ENCODE measurements at regions not wholly inside any gene's neighbourhood (a gene's known extent, or its start where the extent isn't known, plus 50 kb on each side); places are given as distances from the start of the nearest gene placed in this dataset.

- Histone ChIP-seq H3K79me2 (ENCODE audit: insufficient read depth, low read length) (no peaks in the 10 kb centered on the region), H3K9me3 (ENCODE audit: low read depth, low read length) (peaks cover 7% of the 10 kb centered on the region), H4K20me1 (ENCODE audit: insufficient read depth, low read length) (no peaks in the 10 kb centered on the region), H3K4me1 (ENCODE audit: insufficient read depth, low read length) (no peaks in the 10 kb centered on the region), H2AFZ (ENCODE audit: low read length) (no peak overlapping the region), H3K27ac (ENCODE audit: low read depth, low read length) (no peak overlapping the region), H3K4me2 (ENCODE audit: insufficient read depth, low read length) (no peak overlapping the region), H3K4me3 (ENCODE audit: insufficient read depth, low read length) (no peak overlapping the region), H3K36me3 (ENCODE audit: insufficient read depth, low read length) (no peaks in the 10 kb centered on the region), H3K27me3 (ENCODE audit: insufficient read depth, low read length) (no peaks in the 10 kb centered on the region)
- TF ChIP-seq CTCF (IDR thresholded peaks at IDR 0.05; ENCODE audit: extremely low read depth, low read depth, low read length) = no peak
- no peak for DNase-seq (ENCODE audit: insufficient read length, low spot score, missing footprints)
Observed at GRCh38 chr3:159664006-159664405, 324.6 kb upstream of the IL12A start.

DNA sequence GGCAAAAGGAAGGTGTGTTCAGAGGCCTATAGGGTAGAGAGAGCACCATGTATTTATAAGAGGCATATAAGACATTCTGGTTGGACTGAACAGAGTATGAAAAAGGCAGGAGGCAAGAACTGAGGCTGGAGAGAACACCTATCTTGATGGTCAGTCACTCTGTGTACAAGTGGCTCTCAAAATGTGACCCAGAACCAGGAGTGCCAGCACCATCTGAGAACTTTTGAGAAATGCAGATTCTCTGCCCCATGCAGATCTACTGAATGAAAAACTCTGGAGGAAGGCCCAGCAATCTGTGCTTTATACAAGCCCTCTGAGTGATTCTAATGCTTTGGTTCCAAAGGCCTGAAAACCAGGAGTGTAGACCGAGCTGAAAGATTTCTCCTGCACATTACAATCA is 324.0 kb upstream of the IL12A start:
- Histone ChIP-seq H3K79me2 (ENCODE audit: insufficient read depth, low read length) (no peaks in the 10 kb centered on the region), H3K27me3 (ENCODE audit: insufficient read depth, low read length) (no peaks in the 10 kb centered on the region), H3K4me3 (ENCODE audit: insufficient read depth, low read length) (no peak overlapping the region), H3K27ac (ENCODE audit: low read depth, low read length) (no peak overlapping the region), H3K36me3 (ENCODE audit: insufficient read depth, low read length) (no peaks in the 10 kb centered on the region), H4K20me1 (ENCODE audit: insufficient read depth, low read length) (no peaks in the 10 kb centered on the region), H3K4me1 (ENCODE audit: insufficient read depth, low read length) (no peaks in the 10 kb centered on the region), H3K9me3 (ENCODE audit: low read depth, low read length) (peaks cover 7% of the 10 kb centered on the region), H3K4me2 (ENCODE audit: insufficient read depth, low read length) (no peak overlapping the region), H2AFZ (ENCODE audit: low read length) (no peak overlapping the region)
- DNase-seq (ENCODE audit: insufficient read length, low spot score, missing footprints) = no peak
- no peak for TF ChIP-seq CTCF (IDR thresholded peaks at IDR 0.05; ENCODE audit: extremely low read depth, low read depth, low read length)

DNA sequence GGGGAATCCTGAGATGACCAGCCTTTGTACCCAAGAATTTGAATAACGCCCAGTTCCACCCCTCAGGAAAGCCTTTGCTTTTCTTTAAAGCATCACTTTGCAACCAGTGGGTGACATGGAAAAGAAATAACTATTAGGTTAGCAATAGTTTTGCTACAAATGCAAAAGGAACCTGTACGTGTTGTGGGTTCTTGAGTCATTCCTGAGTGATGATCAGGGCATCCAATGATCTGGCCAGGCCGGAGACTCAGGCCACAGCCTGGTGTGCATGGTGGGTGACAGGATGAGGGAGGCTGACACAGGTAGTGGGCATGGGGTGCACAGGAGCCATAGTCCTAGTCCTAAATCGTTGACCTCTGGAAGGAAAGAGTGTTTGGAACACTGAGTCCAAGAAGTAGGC is 321.4 kb upstream of the IL12A start:
- Histone ChIP-seq H4K20me1 (ENCODE audit: insufficient read depth, low read length) (no peaks in the 10 kb centered on the region), H3K27me3 (ENCODE audit: insufficient read depth, low read length) (no peaks in the 10 kb centered on the region), H3K4me3 (ENCODE audit: insufficient read depth, low read length) (no peak overlapping the region), H3K9me3 (ENCODE audit: low read depth, low read length) (peaks cover 4% of the 10 kb centered on the region), H3K36me3 (ENCODE audit: insufficient read depth, low read length) (no peaks in the 10 kb centered on the region), H3K27ac (ENCODE audit: low read depth, low read length) (no peak overlapping the region), H2AFZ (ENCODE audit: low read length) (no peak overlapping the region), H3K79me2 (ENCODE audit: insufficient read depth, low read length) (no peaks in the 10 kb centered on the region), H3K4me1 (ENCODE audit: insufficient read depth, low read length) (no peaks in the 10 kb centered on the region), H3K4me2 (ENCODE audit: insufficient read depth, low read length) (no peak overlapping the region)
- no peak for DNase-seq (ENCODE audit: insufficient read length, low spot score, missing footprints)
- no peak for TF ChIP-seq CTCF (IDR thresholded peaks at IDR 0.05; ENCODE audit: extremely low read depth, low read depth, low read length)

DNA sequence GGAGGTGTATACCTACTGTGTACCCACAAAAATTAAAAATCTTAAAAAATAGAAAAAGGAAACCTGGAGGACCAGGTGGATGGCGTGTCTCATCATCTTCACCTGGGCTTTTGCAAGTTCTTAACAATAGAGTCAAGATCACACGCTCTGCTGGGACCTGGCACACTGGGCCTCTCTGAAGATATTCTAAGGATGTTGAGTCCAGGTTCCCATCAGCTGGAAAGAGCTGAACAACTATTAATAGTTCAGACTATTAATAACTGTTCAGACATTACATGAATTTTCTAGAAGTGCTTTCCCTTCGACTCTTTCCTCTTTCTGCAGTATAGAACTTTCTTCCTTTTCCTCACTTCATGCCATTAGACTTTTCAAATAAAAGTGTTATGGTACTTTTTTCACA is 320.2 kb upstream of the IL12A start:
- no peak overlapping the region for H3K4me3 ChIP-seq (ENCODE audit: insufficient read depth, low read length)
- H3K4me2 ChIP-seq (ENCODE audit: insufficient read depth, low read length) = no peak overlapping the region
- H3K79me2 ChIP-seq (ENCODE audit: insufficient read depth, low read length) = no peaks in the 10 kb centered on the region
- H3K4me1 ChIP-seq (ENCODE audit: insufficient read depth, low read length) = no peaks in the 10 kb centered on the region
- H4K20me1 ChIP-seq (ENCODE audit: insufficient read depth, low read length) = no peaks in the 10 kb centered on the region
- H3K27me3 ChIP-seq (ENCODE audit: insufficient read depth, low read length) = no peaks in the 10 kb centered on the region
- H3K36me3 ChIP-seq (ENCODE audit: insufficient read depth, low read length) = no peaks in the 10 kb centered on the region
- H2AFZ ChIP-seq (ENCODE audit: low read length) = no peak overlapping the region
- no peak for DNase-seq (ENCODE audit: insufficient read length, low spot score, missing footprints)
- no peak overlapping the region for H3K27ac ChIP-seq (ENCODE audit: low read depth, low read length)
- TF ChIP-seq CTCF (IDR thresholded peaks at IDR 0.05; ENCODE audit: extremely low read depth, low read depth, low read length) = no peak
- H3K9me3 ChIP-seq (ENCODE audit: low read depth, low read length) = no peaks in the 10 kb centered on the region

All from osteoblast (primary cell).